GM12878 (cell line): ENCODE measurements at regions not wholly inside any gene's neighbourhood (a gene's known extent, or its start where the extent isn't known, plus 50 kb on each side); places are given as distances from the start of the nearest gene placed in this dataset.

Experiments used
- ATAC-seq: fragments of 200-7000 bp; cut with Tn5 transposase; 3 replicates; pipeline ENCODE4 v1.9.1; 2020; ENCODE audit warnings: mild to moderate bottlenecking, moderate library complexity
- BruUV-seq: library from RNA; stranded (reverse); fragments of 400-500 nt; replicated peaks from 2 replicates; lab custom pipeline; 2021; lab: Mats Ljungman, UMichigan
- CTCF ChIA-PET: fragments of 300-600 bp; sonication (Branson Sonifier 250); formaldehyde crosslinking; extraction: SDS; loops from one replicate; lab custom pipeline; 2021; ENCODE audit warnings: inconsistent platforms; lab: Yijun Ruan, JAX
- POLR2A ChIA-PET: fragments of 350-600 bp; formaldehyde crosslinking; extraction: SDS; loops from one replicate; lab custom pipeline; 2021; ENCODE audit warnings: inconsistent platforms; lab: Charles Lee
- RAD21 ChIA-PET: fragments of 300-600 bp; sonication (Branson Sonifier 250); formaldehyde crosslinking; loops from one replicate; lab custom pipeline; 2023; ENCODE audit warnings: antibody characterized with exemption; ENCODE audit not compliant: unreplicated experiment; lab: Charles Lee
- SMC1A ChIA-PET: fragments of 300-600 bp; sonication (Branson Sonifier 250); formaldehyde crosslinking; loops from one replicate; lab custom pipeline; 2023; ENCODE audit not compliant: unreplicated experiment, uncharacterized antibody; lab: Charles Lee
- DNase-seq: peaks from one replicate; pipeline ENCODE4 v3.0.0-alpha.2; 2011; ENCODE audit warnings: low read depth, low spot score
- FAIRE-seq: peaks from 3 replicates; lab custom pipeline; 2011; peaks lifted over from hg19 to GRCh38; lab: Jason Lieb, UNC
- H2AFZ ChIP-seq: 2 replicates; pipeline ENCODE4 v1.6.0; 2011; ENCODE audit warnings: low read depth, low read length, control low read depth; ENCODE audit not compliant: control insufficient read depth
- H3K27ac ChIP-seq: 2 replicates; pipeline ENCODE4 v1.5.1; 2011; ENCODE audit warnings: control low read depth; ENCODE audit not compliant: control insufficient read depth, insufficient read depth
- H3K27me3 ChIP-seq, 2 experiments: replicated peaks in 1 of 2; 2 replicates each; pipeline versions ENCODE4 v1.6.0 to v1.6.1; 2011; ENCODE audit warnings: low read length in 1 of 2; ENCODE audit not compliant: control insufficient read depth in 2 of 2, insufficient read depth in 2 of 2
- H3K36me3 ChIP-seq, 2 experiments: 2 replicates each; pipeline ENCODE4 v1.5.1; 2011; ENCODE audit warnings: low read length in 1 of 2; ENCODE audit not compliant: control insufficient read depth in 2 of 2, insufficient read depth in 2 of 2
- H3K4me1 ChIP-seq: 2 replicates; pipeline ENCODE4 v1.6.1; 2011; ENCODE audit warnings: mild to moderate bottlenecking, low read length, moderate library complexity, mixed read lengths; ENCODE audit not compliant: control insufficient read depth, insufficient read depth
- H3K4me2 ChIP-seq: 2 replicates; pipeline ENCODE4 v1.6.0; 2011; ENCODE audit warnings: control low read depth; ENCODE audit not compliant: control insufficient read depth, insufficient read depth
- H3K4me3 ChIP-seq: fragments of 200-600 bp; sonication (generic); 2 replicates; pipeline ENCODE4 v1.5.1; 2016
- H3K79me2 ChIP-seq: 2 replicates; pipeline ENCODE4 v1.6.0; 2011; ENCODE audit warnings: low read length; ENCODE audit not compliant: control insufficient read depth, insufficient read depth
- H3K9ac ChIP-seq: 2 replicates; pipeline ENCODE4 v1.8.0; 2011; ENCODE audit warnings: low read length, control low read depth, mixed read lengths; ENCODE audit not compliant: control insufficient read depth, insufficient read depth
- H3K9me3 ChIP-seq: replicated peaks from 3 replicates; pipeline ENCODE4 v1.5.1; 2011; ENCODE audit warnings: mild to moderate bottlenecking, low read length; ENCODE audit not compliant: control insufficient read depth, insufficient read depth
- H4K20me1 ChIP-seq: 2 replicates; pipeline ENCODE4 v1.6.0; 2011; ENCODE audit not compliant: control insufficient read depth, insufficient read depth
- BCL3 ChIP-seq: IDR thresholded peaks from 2 replicates; pipeline ENCODE4 v1.6.1; 2011; ENCODE audit warnings: borderline replicate concordance, low read depth, mild to moderate bottlenecking, moderate library complexity, low read length; ENCODE audit not compliant: insufficient read depth, poor library complexity, severe bottlenecking
- CBX3 ChIP-seq: fragments of 200-600 bp; sonication (generic); IDR thresholded peaks from 2 replicates; pipeline ENCODE4 v1.6.1; 2016; ENCODE audit warnings: low read depth, borderline replicate concordance
- CEBPB ChIP-seq, 2 experiments: fragments of 150-350 bp in 1 of 2; IDR thresholded peaks; 2 replicates each; pipeline ENCODE4 v1.6.1; 2012 to 2014; ENCODE audit warnings: low read depth in 2 of 2, low read length in 2 of 2, borderline replicate concordance in 1 of 2, inconsistent platforms in 1 of 2
- KAT2A ChIP-seq: conservative IDR thresholded peaks from 2 replicates; pipeline ENCODE4 v1.6.1; 2011; ENCODE audit warnings: low read depth, low read length; ENCODE audit not compliant: control insufficient read depth
- KDM1A ChIP-seq: fragments of 200-600 bp; sonication (generic); IDR thresholded peaks from 2 replicates; pipeline ENCODE4 v1.6.1; 2016; ENCODE audit warnings: borderline replicate concordance
- MAX ChIP-seq: IDR thresholded peaks from 2 replicates; pipeline ENCODE4 v1.6.1; 2012; ENCODE audit warnings: low read depth, low read length, improper control_type of control experiment
- NR2C1 ChIP-seq: fragments of 450-650 bp; IDR thresholded peaks from 2 replicates; pipeline ENCODE4 v1.6.1; 2017; ENCODE audit warnings: antibody characterized with exemption, mild to moderate bottlenecking, moderate library complexity
- RUNX3 ChIP-seq: IDR thresholded peaks from 2 replicates; pipeline ENCODE4 v1.6.1; 2012; ENCODE audit warnings: low read length, inconsistent platforms
- SPI1 ChIP-seq: IDR thresholded peaks from 2 replicates; pipeline ENCODE4 v1.6.1; 2011; ENCODE audit warnings: low read depth, mild to moderate bottlenecking, low read length, moderate library complexity, borderline replicate concordance; ENCODE audit not compliant: insufficient read depth
- ZSCAN29 ChIP-seq: fragments of 450-650 bp; IDR thresholded peaks from 2 replicates; pipeline ENCODE4 v1.6.1; 2017; ENCODE audit warnings: mild to moderate bottlenecking, moderate library complexity
- WGBS: methylation state at CpG from one replicate; pipeline ENCODE4 v1.1.6; 2016; ENCODE audit warnings: low lambda C conversion rate; ENCODE audit not compliant: insufficient replicate concordance, insufficient coverage; ENCODE audit errors: missing lambda C conversion rate; 5-methylcytosine and 5-hydroxymethylcytosine counted together
- in situ Hi-C: fragments of 300-500 bp; cut with MboI; formaldehyde crosslinking; loops from 9 replicates; pipeline ENCODE4 v1.14.3; 2018; ENCODE audit warnings: mixed read lengths
- intact Hi-C: fragments of 100-400 bp; cut with micrococcal nuclease; formaldehyde crosslinking; loops from one replicate; pipeline ENCODE4 v1.14.2; 2022; ENCODE audit not compliant: unreplicated experiment
- TF ChIP-seq, protein P1 (sequence below): fragments of 450-650 bp; IDR thresholded peaks from 2 replicates; pipeline ENCODE4 v1.6.1; 2014; ENCODE audit warnings: mild to moderate bottlenecking
- TF ChIP-seq, protein P2 (sequence below): fragments of 450-650 bp; IDR thresholded peaks from 2 replicates; pipeline ENCODE4 v1.6.1; 2017; ENCODE audit warnings: low read depth, mild to moderate bottlenecking, moderate library complexity

- no peak overlapping the region for H2AFZ ChIP-seq
- intact Hi-C loops, result loop anchor here (10.0 kb wide), 1 partner anchor 61 kb away; no protein-coding TSS in a partner anchor
- WGBS, result 31% methylated on average over 1 of the region's 1 CpG
- TF ChIP-seq NR2C1 (no peak), KDM1A (no peak), KAT2A (no peak), ZSCAN29 (no peak), CBX3 (no peak), BCL3 (no peak), RUNX3 (no peak), MAX (no peak), SPI1 (no peak), CEBPB (IDR thresholded peaks at IDR 0.05; ENCODE audit: borderline replicate concordance in 1 of 2, low read depth in 2 of 2, low read length in 2 of 2) (no peak)
- TF ChIP-seq, protein P1, sequence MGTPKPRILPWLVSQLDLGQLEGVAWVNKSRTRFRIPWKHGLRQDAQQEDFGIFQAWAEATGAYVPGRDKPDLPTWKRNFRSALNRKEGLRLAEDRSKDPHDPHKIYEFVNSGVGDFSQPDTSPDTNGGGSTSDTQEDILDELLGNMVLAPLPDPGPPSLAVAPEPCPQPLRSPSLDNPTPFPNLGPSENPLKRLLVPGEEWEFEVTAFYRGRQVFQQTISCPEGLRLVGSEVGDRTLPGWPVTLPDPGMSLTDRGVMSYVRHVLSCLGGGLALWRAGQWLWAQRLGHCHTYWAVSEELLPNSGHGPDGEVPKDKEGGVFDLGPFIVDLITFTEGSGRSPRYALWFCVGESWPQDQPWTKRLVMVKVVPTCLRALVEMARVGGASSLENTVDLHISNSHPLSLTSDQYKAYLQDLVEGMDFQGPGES, result no peak
- TF ChIP-seq, protein P2, sequence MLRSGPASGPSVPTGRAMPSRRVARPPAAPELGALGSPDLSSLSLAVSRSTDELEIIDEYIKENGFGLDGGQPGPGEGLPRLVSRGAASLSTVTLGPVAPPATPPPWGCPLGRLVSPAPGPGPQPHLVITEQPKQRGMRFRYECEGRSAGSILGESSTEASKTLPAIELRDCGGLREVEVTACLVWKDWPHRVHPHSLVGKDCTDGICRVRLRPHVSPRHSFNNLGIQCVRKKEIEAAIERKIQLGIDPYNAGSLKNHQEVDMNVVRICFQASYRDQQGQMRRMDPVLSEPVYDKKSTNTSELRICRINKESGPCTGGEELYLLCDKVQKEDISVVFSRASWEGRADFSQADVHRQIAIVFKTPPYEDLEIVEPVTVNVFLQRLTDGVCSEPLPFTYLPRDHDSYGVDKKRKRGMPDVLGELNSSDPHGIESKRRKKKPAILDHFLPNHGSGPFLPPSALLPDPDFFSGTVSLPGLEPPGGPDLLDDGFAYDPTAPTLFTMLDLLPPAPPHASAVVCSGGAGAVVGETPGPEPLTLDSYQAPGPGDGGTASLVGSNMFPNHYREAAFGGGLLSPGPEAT, result no peak
- TF ChIP-seq, all 136 proteins: peak for 0
- Histone ChIP-seq H3K27me3 (no peaks in the 10 kb centered on the region), H4K20me1 (no peaks in the 10 kb centered on the region), H3K4me1 (no peaks in the 10 kb centered on the region), H3K4me2 (no peak overlapping the region), H3K9ac (no peak overlapping the region), H3K9me3 (no peaks in the 10 kb centered on the region), H3K79me2 (no peaks in the 10 kb centered on the region), H3K27ac (no peak overlapping the region), H3K4me3 (no peak overlapping the region), H3K36me3 (no peaks in the 10 kb centered on the region)
- no peak for FAIRE-seq
- ChIA-PET RAD21 (no interaction called here), CTCF (no interaction called here), POLR2A (no interaction called here), SMC1A (no interaction called here)
- in situ Hi-C loops, result no loop called here
- ATAC-seq, result no peak
- no TSS peak for BruUV-seq
- no peak for DNase-seq
Measured at GRCh38 chr15:37246065-37246464, 145.7 kb upstream of the MEIS2 start.
